ENCODE measurements at regions not wholly inside any gene's neighbourhood (a gene's known extent, or its start where the extent isn't known, plus 50 kb on each side); places are given as distances from the start of the nearest gene placed in this dataset.

- TF ChIP-seq CTCF (conservative IDR thresholded peaks at IDR 0.05) (no peak), ZFX (IDR thresholded peaks at IDR 0.05) (no peak)
Measured at GRCh38 chr18:73579698-73580097, 567.9 kb downstream of the FBXO15 start.

Data from C4-2B (cell line).